Neural cell (in vitro differentiated cells): ENCODE measurements at regions not wholly inside any gene's neighbourhood (a gene's known extent, or its start where the extent isn't known, plus 50 kb on each side); places are given as distances from the start of the nearest gene placed in this dataset.

Experiments used
- EP300 ChIP-seq: fragments of 450-650 bp; conservative IDR thresholded peaks from 2 replicates; pipeline ENCODE4 v1.6.1; 2014; ENCODE audit warnings: antibody characterized with exemption, mild to moderate bottlenecking, moderate library complexity; ENCODE audit not compliant: poor library complexity, severe bottlenecking
- EZH2 ChIP-seq: fragments of 200-600, 300-800 bp; shearing (Covaris generic), sonication (generic); IDR thresholded peaks from 2 replicates; pipeline ENCODE4 v1.6.1; 2014; ENCODE audit warnings: antibody characterized with exemption, low read length, borderline replicate concordance, mild to moderate bottlenecking; ENCODE audit not compliant: insufficient read depth, poor library complexity, severe bottlenecking
- MXI1 ChIP-seq: fragments of 450-650 bp; conservative IDR thresholded peaks from 2 replicates; pipeline ENCODE4 v1.6.1; 2014; ENCODE audit warnings: antibody characterized with exemption, mild to moderate bottlenecking; ENCODE audit not compliant: poor library complexity, severe bottlenecking
- POLR2AphosphoS5 ChIP-seq: IDR thresholded peaks from 2 replicates; pipeline ENCODE4 v1.6.1; 2012
- SMC3 ChIP-seq: fragments of 450-650 bp; conservative IDR thresholded peaks from 2 replicates; pipeline ENCODE4 v1.6.1; 2014; ENCODE audit warnings: antibody characterized with exemption, mild to moderate bottlenecking, moderate library complexity; ENCODE audit not compliant: poor library complexity
- TF ChIP-seq, protein P1 (sequence below): fragments of 450-650 bp; IDR thresholded peaks from 2 replicates; pipeline ENCODE4 v1.5.1; 2014; ENCODE audit warnings: antibody characterized with exemption, mild to moderate bottlenecking, moderate library complexity; ENCODE audit not compliant: poor library complexity, severe bottlenecking
- TF ChIP-seq, protein P2 (sequence below): IDR thresholded peaks from 2 replicates; pipeline ENCODE4 v1.6.1; 2012; ENCODE audit warnings: borderline replicate concordance

DNA sequence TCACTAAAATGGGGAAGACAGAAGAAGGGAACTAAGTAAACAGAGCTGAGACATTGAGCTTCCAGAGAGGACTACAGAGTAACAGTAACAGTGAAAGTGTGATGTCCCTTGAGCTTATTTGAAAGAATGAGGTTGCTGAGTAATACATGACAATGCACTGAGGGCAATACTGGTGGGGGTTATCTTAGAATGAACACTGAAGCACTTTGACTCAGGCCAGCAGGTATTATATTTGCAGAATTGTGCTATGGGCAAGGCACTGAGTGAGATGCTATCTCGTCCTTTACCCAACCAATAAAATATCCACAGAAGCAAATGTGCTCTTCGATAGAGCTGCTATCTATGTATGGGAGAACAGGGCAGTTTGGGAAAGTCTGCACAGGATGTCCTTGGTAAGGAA lies 133.2 kb downstream of the DISP1 start:
- TF ChIP-seq, protein P1, sequence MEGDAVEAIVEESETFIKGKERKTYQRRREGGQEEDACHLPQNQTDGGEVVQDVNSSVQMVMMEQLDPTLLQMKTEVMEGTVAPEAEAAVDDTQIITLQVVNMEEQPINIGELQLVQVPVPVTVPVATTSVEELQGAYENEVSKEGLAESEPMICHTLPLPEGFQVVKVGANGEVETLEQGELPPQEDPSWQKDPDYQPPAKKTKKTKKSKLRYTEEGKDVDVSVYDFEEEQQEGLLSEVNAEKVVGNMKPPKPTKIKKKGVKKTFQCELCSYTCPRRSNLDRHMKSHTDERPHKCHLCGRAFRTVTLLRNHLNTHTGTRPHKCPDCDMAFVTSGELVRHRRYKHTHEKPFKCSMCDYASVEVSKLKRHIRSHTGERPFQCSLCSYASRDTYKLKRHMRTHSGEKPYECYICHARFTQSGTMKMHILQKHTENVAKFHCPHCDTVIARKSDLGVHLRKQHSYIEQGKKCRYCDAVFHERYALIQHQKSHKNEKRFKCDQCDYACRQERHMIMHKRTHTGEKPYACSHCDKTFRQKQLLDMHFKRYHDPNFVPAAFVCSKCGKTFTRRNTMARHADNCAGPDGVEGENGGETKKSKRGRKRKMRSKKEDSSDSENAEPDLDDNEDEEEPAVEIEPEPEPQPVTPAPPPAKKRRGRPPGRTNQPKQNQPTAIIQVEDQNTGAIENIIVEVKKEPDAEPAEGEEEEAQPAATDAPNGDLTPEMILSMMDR: no peak
- TF ChIP-seq EP300: no peak
- TF ChIP-seq EZH2: no peak
- no peak for TF ChIP-seq POLR2AphosphoS5
- TF ChIP-seq MXI1: no peak
- no peak for TF ChIP-seq SMC3
- TF ChIP-seq, protein P2, sequence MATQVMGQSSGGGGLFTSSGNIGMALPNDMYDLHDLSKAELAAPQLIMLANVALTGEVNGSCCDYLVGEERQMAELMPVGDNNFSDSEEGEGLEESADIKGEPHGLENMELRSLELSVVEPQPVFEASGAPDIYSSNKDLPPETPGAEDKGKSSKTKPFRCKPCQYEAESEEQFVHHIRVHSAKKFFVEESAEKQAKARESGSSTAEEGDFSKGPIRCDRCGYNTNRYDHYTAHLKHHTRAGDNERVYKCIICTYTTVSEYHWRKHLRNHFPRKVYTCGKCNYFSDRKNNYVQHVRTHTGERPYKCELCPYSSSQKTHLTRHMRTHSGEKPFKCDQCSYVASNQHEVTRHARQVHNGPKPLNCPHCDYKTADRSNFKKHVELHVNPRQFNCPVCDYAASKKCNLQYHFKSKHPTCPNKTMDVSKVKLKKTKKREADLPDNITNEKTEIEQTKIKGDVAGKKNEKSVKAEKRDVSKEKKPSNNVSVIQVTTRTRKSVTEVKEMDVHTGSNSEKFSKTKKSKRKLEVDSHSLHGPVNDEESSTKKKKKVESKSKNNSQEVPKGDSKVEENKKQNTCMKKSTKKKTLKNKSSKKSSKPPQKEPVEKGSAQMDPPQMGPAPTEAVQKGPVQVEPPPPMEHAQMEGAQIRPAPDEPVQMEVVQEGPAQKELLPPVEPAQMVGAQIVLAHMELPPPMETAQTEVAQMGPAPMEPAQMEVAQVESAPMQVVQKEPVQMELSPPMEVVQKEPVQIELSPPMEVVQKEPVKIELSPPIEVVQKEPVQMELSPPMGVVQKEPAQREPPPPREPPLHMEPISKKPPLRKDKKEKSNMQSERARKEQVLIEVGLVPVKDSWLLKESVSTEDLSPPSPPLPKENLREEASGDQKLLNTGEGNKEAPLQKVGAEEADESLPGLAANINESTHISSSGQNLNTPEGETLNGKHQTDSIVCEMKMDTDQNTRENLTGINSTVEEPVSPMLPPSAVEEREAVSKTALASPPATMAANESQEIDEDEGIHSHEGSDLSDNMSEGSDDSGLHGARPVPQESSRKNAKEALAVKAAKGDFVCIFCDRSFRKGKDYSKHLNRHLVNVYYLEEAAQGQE: no peak
